PC-3 (cell line): ENCODE measurements at regions not wholly inside any gene's neighbourhood (a gene's known extent, or its start where the extent isn't known, plus 50 kb on each side); places are given as distances from the start of the nearest gene placed in this dataset.

Experiments
- ATAC-seq: fragments of 200-7000 bp; cut with Tn5 transposase; 2 replicates; pipeline ENCODE4 v1.9.1; 2020; ENCODE audit warnings: mild to moderate bottlenecking, moderate library complexity
- BruUV-seq: library from RNA; stranded (reverse); fragments of 400-500 nt; replicated peaks from 2 replicates; lab custom pipeline; 2021; lab: Mats Ljungman, UMichigan
- CTCF ChIA-PET: fragments of 300-600 bp; sonication (Branson Sonifier 250); formaldehyde crosslinking; loops from one replicate; lab custom pipeline; 2022; ENCODE audit warnings: antibody characterized with exemption; lab: Charles Lee
- POLR2A ChIA-PET: fragments of 300-600 bp; sonication (Branson Sonifier 250); formaldehyde crosslinking; loops from one replicate; lab custom pipeline; 2022; ENCODE audit warnings: antibody characterized with exemption; ENCODE audit not compliant: unreplicated experiment; lab: Charles Lee
- DNase-seq: peaks from one replicate; pipeline ENCODE4 v3.0.0-alpha.2; 2015
- H2AFZ ChIP-seq: fragments of 300-600 bp; sonication (generic); 2 replicates; pipeline ENCODE4 v1.6.0; 2016; ENCODE audit warnings: antibody characterized with exemption, low read length
- H3F3A ChIP-seq: fragments of 300-600 bp; sonication (generic); one replicate; pipeline ENCODE4 v1.6.0; 2017; ENCODE audit warnings: antibody characterized with exemption, low read length, control low read depth, mild to moderate bottlenecking; ENCODE audit not compliant: unreplicated experiment
- H3K27ac ChIP-seq: fragments of 300-600 bp; sonication (generic); 2 replicates; pipeline ENCODE4 v1.5.1; 2016; ENCODE audit warnings: mild to moderate bottlenecking, low read length
- H3K27me3 ChIP-seq: fragments of 300-600 bp; sonication (generic); 2 replicates; pipeline ENCODE4 v1.6.1; 2016; ENCODE audit warnings: low read length, mixed read lengths
- H3K36me3 ChIP-seq: fragments of 300-600 bp; sonication (generic); 2 replicates; pipeline ENCODE4 v1.6.1; 2016; ENCODE audit warnings: low read depth, mixed run types, low read length, mixed read lengths
- H3K4me1 ChIP-seq: fragments of 300-600 bp; sonication (generic); 2 replicates; pipeline ENCODE4 v1.5.1; 2016; ENCODE audit warnings: low read length; ENCODE audit not compliant: insufficient read depth
- H3K4me2 ChIP-seq: fragments of 300-600 bp; sonication (generic); 2 replicates; pipeline ENCODE4 v1.6.0; 2016; ENCODE audit warnings: low read length
- H3K4me3 ChIP-seq: fragments of 300-600 bp; sonication (generic); 2 replicates; pipeline ENCODE4 v1.5.1; 2016; ENCODE audit warnings: mild to moderate bottlenecking, low read length, mixed read lengths
- H3K79me2 ChIP-seq: fragments of 300-600 bp; sonication (generic); 2 replicates; pipeline ENCODE4 v1.6.1; 2017; ENCODE audit warnings: low read length, mixed read lengths
- H3K9ac ChIP-seq: fragments of 300-600 bp; sonication (generic); 2 replicates; pipeline ENCODE4 v1.6.0; 2016; ENCODE audit warnings: mild to moderate bottlenecking, low read length
- H3K9me2 ChIP-seq: fragments of 300-600 bp; sonication (generic); replicated peaks from 2 replicates; pipeline ENCODE4 v1.6.1; 2016; ENCODE audit warnings: mixed run types, low read length, mixed read lengths
- H3K9me3 ChIP-seq: fragments of 300-600 bp; sonication (generic); 2 replicates; pipeline ENCODE4 v1.6.1; 2016; ENCODE audit warnings: low read length, mixed read lengths
- H4K20me1 ChIP-seq: fragments of 300-600 bp; sonication (generic); 2 replicates; pipeline ENCODE4 v1.6.1; 2016; ENCODE audit warnings: low read length, mixed read lengths
- CTCF ChIP-seq: fragments of 300-600 bp; sonication (generic); conservative IDR thresholded peaks from 2 replicates; pipeline ENCODE4 v1.5.1; 2017; ENCODE audit warnings: antibody characterized with exemption, low read depth, mild to moderate bottlenecking, low read length
- EZH2 ChIP-seq: fragments of 300-600 bp; sonication (generic); IDR thresholded peaks from one replicate; pipeline ENCODE4 v1.6.1; 2017; ENCODE audit warnings: antibody characterized with exemption, mild to moderate bottlenecking, low read length; ENCODE audit not compliant: unreplicated experiment
- EZH2phosphoT487 ChIP-seq: fragments of 300-600 bp; sonication (generic); IDR thresholded peaks from 2 replicates; pipeline ENCODE4 v1.6.1; 2018; ENCODE audit warnings: mild to moderate bottlenecking, antibody characterized with exemption, low read length, borderline replicate concordance
- intact Hi-C: fragments of 100-400 bp; cut with micrococcal nuclease; formaldehyde crosslinking; loops from 2 replicates; pipeline ENCODE4 v1.9.0; 2023

- Histone ChIP-seq H3K4me3 (no peak overlapping the region), H3K79me2 (no peaks in the 10 kb centered on the region), H3K9me2 (no peaks in the 10 kb centered on the region), H3K4me2 (no peak overlapping the region), H4K20me1 (no peaks in the 10 kb centered on the region), H2AFZ (no peak overlapping the region), H3K27ac (no peak overlapping the region), H3K27me3 (no peaks in the 10 kb centered on the region), H3F3A (no peaks in the 10 kb centered on the region), H3K36me3 (no peaks in the 10 kb centered on the region), H3K9ac (no peak overlapping the region), H3K4me1 (no peaks in the 10 kb centered on the region; the same call in 1 of the 2 replicates), H3K9me3 (no peaks in the 10 kb centered on the region)
- POLR2A ChIA-PET = no interaction called here
- BruUV-seq = no TSS peak
- CTCF ChIA-PET = no interaction called here
- no peak for TF ChIP-seq EZH2phosphoT487
- no peak for TF ChIP-seq EZH2
- TF ChIP-seq CTCF = no peak
- ATAC-seq = no peak
- no peak for DNase-seq
- intact Hi-C loops = no loop called here
Measured at GRCh38 chr11:109034339-109034696, 369.4 kb downstream of the DDX10 start.

GRCh38 chr11:109035284-109035683 lies 370.4 kb downstream of the DDX10 start:
- no peaks in the 10 kb centered on the region for H3K79me2 ChIP-seq
- no peaks in the 10 kb centered on the region; the same call in 1 of the 2 replicates for H3K4me1 ChIP-seq
- no peaks in the 10 kb centered on the region for H3K27me3 ChIP-seq
- no peak overlapping the region for H3K27ac ChIP-seq
- ATAC-seq (no peak), DNase-seq (no peak)
- no peaks in the 10 kb centered on the region for H3F3A ChIP-seq
- H3K9me3 ChIP-seq = no peaks in the 10 kb centered on the region
- no peak overlapping the region for H2AFZ ChIP-seq
- no peak overlapping the region for H3K9ac ChIP-seq
- H3K36me3 ChIP-seq = no peaks in the 10 kb centered on the region
- H3K4me2 ChIP-seq = no peak overlapping the region
- BruUV-seq = no TSS peak
- H4K20me1 ChIP-seq = no peaks in the 10 kb centered on the region
- CTCF ChIA-PET = no interaction called here
- POLR2A ChIA-PET = no interaction called here
- intact Hi-C loops = no loop called here
- TF ChIP-seq EZH2 (no peak), EZH2phosphoT487 (no peak), CTCF (no peak)
- H3K4me3 ChIP-seq = no peak overlapping the region
- no peaks in the 10 kb centered on the region for H3K9me2 ChIP-seq

GRCh38 chr11:109036011-109036410 lies 371.1 kb downstream of the DDX10 start:
- BruUV-seq = no TSS peak
- Histone ChIP-seq H3K9me2 (no peaks in the 10 kb centered on the region), H3K79me2 (no peaks in the 10 kb centered on the region), H4K20me1 (no peaks in the 10 kb centered on the region), H3K27me3 (no peaks in the 10 kb centered on the region), H3F3A (no peaks in the 10 kb centered on the region), H3K27ac (no peak overlapping the region), H3K4me2 (no peak overlapping the region), H3K4me1 (no peaks in the 10 kb centered on the region; the same call in 1 of the 2 replicates), H3K36me3 (no peaks in the 10 kb centered on the region), H3K9ac (no peak overlapping the region), H3K4me3 (no peak overlapping the region), H3K9me3 (no peaks in the 10 kb centered on the region), H2AFZ (no peak overlapping the region)
- ATAC-seq = no peak
- ChIA-PET POLR2A (no interaction called here), CTCF (no interaction called here)
- TF ChIP-seq EZH2 = no peak
- no peak for TF ChIP-seq EZH2phosphoT487
- no peak for TF ChIP-seq CTCF
- no peak for DNase-seq
- intact Hi-C loops = no loop called here
